Stimulated activated naive CD8-positive, alpha-beta T cell treated with anti-CD3 and anti-CD28 coated beads, Interleukin-15, Interleukin-2, amounts not matched to agents 100 U/mL and 50 U/mL, for 24 hours (primary cell): ENCODE measurements at regions not wholly inside any gene's neighbourhood (a gene's known extent, or its start where the extent isn't known, plus 50 kb on each side); places are given as distances from the start of the nearest gene placed in this dataset.
A peak's percentile ranks its signal among the peaks of the same experiment; 100 is the strongest.

ENCODE experiments used
- ATAC-seq: fragments of 150-1000 bp; cut with Tn5 transposase; one replicate; pipeline ENCODE4 v1.10.0; 2021
- DNase-seq: peaks from one replicate; pipeline ENCODE4 v3.0.0; 2021

GRCh38 chr6:43982084-43982625 lies 145.1 kb downstream of the MRPL14 start:
- no peak for ATAC-seq

GRCh38 chr6:43981363-43981990 lies 145.8 kb downstream of the MRPL14 start:
- DNase-seq: no peak
- ATAC-seq: no peak

More at GRCh38 chr6:43982084-43982625, 145.1 kb downstream of the MRPL14 start:
- no peak for DNase-seq

- no peak for DNase-seq
- ATAC-seq: no peak
Measured at GRCh38 chr6:43980004-43980795, 147.1 kb downstream of the MRPL14 start.

- DNase-seq: no peak
- no peak for ATAC-seq
Measured at GRCh38 chr6:43979525-43979924, 147.7 kb downstream of the MRPL14 start.

GRCh38 chr6:43978473-43979346 lies 148.5 kb downstream of the MRPL14 start:
- DNase-seq (no peak), ATAC-seq (no peak)

- DNase-seq: peak; percentile 18
- ATAC-seq: peak; percentile 34
Measured at GRCh38 chr6:43977404-43978111, 149.7 kb downstream of the MRPL14 start.

- ATAC-seq (no peak), DNase-seq (no peak)
Measured at GRCh38 chr6:43976706-43977403, 150.4 kb downstream of the MRPL14 start.

GRCh38 chr6:43974643-43975230 lies 152.5 kb downstream of the MRPL14 start:
- no peak for ATAC-seq
- DNase-seq: no peak

- DNase-seq: no peak
- no peak for ATAC-seq
Measured at GRCh38 chr6:43973357-43973756, 153.9 kb downstream of the MRPL14 start.

- no peak for DNase-seq
- ATAC-seq: no peak
Measured at GRCh38 chr6:43972913-43973300, 154.3 kb downstream of the MRPL14 start.

- ATAC-seq: no peak
- DNase-seq: no peak
Measured at GRCh38 chr6:43972179-43972912, 154.9 kb downstream of the MRPL14 start.

- ATAC-seq: no peak
- no peak for DNase-seq
Measured at GRCh38 chr6:43971776-43972126, 155.5 kb downstream of the MRPL14 start.

GRCh38 chr6:43970913-43971775 lies 156.1 kb downstream of the MRPL14 start:
- ATAC-seq (no peak), DNase-seq (no peak)

- ATAC-seq (no peak), DNase-seq (no peak)
Measured at GRCh38 chr6:43970068-43970912, 157.0 kb downstream of the MRPL14 start.

- DNase-seq (no peak), ATAC-seq (no peak)
Measured at GRCh38 chr6:43969158-43969981, 157.9 kb downstream of the MRPL14 start.

- ATAC-seq: no peak
Measured at GRCh38 chr6:43968110-43968965, 158.9 kb downstream of the MRPL14 start.

More at GRCh38 chr6:43968110-43968965, 158.9 kb downstream of the MRPL14 start:
- no peak for DNase-seq
